Stimulated activated CD8-positive, alpha-beta memory T cell treated with anti-CD3 and anti-CD28 coated beads, Interleukin-4, amount 100 ng/mL, for 4 hours (primary cell): ENCODE measurements at regions not wholly inside any gene's neighbourhood (a gene's known extent, or its start where the extent isn't known, plus 50 kb on each side); places are given as distances from the start of the nearest gene placed in this dataset.

Experiments used
- DNase-seq, 2 donors: peaks; one replicate each; pipeline ENCODE4 v3.0.0-alpha.2; 2020; ENCODE audit warnings: low read depth in 2 of 2, low spot score in 1 of 2

DNA sequence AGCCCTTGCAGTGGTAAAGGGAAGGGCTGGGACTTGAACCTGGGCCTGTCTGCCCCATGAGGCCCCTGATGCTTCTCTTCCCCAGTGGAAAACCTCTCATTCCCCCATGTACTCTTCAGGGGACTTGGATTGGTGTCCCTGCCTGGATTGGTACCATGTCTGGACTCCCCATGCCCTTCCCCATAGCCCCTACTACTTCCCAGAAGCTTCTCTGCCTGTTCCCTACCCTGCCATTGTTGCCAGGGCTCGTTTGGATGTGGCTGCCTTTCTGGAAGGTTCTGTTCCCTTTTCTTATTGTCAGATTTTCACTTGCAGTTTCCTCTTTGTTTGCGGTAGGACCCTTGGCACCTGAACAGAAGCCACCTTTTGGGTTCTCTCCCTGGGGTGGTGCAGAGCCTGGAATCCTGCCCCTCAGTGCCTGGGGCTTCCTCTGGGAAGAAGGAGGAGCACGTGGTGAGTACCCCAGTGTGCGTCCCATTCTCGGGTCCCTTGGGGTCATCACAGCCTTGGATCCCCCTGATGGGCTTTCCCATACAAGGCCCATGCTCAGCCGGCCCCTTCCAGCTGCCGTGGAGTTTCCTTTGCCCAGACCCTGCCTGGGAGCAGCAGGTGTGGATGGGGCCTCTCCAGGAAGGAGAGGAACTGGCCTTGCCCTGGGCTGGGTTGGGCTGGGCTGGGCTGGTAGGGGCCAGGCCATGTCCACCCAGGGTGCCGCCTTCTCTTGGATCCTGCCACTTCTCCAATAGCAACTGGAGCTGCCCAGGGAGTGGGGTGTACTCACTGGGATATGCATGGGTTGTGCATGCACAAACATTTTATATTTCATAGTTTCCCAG, 281.1 kb downstream of the PTPRU start:
- DNase-seq, result no peak

- DNase-seq, result no peak
Measured at GRCh38 chr1:29516063-29516820, 279.9 kb downstream of the PTPRU start.

- DNase-seq, result no peak
Measured at GRCh38 chr1:29515170-29515955, 279.0 kb downstream of the PTPRU start.

DNA sequence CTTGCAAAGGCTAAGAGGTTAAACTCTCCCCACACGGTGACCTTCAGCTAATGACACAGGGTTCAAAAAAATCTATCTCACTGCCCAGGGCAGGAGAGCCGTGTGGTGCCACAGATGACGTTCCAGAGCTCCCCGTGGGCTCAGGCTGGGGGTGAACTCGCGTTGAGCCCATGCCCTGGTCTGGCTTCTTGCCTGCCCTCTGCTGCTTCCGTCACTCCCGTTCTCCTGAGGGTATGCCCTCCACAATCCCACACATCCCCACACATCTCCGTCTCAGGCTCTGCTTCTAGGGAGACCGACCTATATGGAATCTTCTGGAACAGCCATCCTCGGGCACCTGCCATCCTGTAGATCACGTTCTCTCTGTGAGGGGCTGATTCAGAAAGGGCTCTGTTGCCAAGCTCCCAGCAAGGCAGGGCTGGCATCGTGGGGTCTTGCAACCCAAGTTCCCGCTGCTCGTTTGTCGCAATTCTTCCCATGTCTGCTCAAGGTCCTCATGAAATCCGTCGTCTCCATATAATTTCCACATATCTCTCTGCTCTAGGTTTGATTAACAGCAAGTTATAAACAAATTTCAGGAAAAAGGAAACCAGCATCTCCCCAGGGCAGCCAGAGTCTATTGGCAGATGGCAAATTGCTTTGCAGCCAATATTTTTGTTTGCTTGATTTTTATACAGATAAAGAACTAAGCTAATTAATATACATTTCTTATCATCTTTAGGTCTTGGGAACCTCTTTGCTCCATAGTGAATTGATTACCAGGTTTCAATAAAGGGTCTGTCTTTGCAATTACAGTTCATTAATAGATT, 278.2 kb downstream of the PTPRU start:
- no peak for DNase-seq

DNA sequence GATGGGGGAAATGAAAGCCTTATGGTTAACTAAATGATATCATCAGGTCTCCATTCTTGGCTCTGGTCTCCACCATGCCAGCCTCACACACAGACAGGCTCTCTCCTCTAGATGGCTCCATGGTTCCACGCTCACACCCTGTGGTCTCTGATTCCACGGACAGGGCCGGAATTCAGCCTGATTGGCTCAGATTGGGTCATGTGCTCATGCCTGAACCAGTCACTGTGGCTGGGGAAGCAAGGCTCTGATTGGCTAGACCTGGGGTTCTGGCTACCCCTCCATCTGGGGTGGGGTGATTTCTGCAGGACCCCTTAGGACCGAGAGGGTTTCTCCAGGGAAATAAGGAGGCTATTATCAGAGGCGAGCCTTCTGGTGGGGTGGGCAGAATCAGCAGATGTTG, 277.0 kb downstream of the PTPRU start:
- no peak for DNase-seq

DNA sequence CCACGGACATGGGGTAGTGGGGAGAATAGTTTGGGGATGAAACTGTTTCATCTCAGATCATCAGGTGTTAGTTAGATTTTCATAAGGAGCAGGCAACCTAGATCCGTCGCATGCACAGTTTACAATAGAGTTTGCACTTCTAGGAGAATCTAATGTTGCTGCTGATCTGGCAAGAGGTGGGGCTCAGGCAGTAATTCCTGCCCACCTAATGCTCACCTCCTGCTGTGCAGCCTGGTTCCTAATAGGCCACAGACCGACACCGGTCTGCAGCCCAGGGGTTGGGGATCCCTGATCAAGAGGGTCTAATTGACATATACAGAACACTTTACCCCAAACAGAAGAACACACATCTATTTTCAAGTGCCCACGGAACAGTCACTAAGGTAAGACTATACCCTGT, 275.1 kb downstream of the PTPRU start:
- no peak for DNase-seq

DNA sequence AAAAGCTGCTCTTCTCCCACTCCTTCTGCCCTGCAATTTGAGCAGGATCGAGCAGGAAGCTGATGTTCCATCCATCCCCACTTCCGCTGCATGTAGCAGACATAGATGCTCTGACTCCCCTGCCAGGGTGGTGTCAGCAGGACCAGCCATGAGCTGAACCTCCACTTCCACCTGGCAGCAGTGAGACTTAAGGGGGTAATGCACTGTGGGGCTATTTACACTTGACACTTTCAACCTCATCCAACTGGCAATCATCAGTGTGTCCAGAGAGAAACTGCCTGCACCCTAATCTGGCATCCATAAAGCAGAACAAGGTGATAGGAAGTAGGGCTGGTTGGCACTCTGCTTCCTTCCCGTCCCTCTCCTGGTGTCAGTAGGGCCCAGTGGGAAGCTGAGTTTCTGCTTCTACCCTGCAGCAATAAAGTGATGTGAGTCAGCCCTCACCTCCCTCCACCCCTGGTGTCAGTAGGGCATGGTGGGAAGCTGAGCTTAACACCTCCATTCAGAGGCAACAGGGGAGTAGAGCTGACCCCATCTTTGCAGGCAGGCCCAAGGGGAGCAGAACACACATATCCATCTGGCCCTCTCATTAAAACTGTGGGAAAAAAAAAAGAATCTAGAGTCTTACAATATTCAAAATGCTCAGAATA, 272.3 kb downstream of the PTPRU start:
- DNase-seq, result no peak

- no peak for DNase-seq
Measured at GRCh38 chr1:29506678-29507225, 270.4 kb downstream of the PTPRU start.

DNA sequence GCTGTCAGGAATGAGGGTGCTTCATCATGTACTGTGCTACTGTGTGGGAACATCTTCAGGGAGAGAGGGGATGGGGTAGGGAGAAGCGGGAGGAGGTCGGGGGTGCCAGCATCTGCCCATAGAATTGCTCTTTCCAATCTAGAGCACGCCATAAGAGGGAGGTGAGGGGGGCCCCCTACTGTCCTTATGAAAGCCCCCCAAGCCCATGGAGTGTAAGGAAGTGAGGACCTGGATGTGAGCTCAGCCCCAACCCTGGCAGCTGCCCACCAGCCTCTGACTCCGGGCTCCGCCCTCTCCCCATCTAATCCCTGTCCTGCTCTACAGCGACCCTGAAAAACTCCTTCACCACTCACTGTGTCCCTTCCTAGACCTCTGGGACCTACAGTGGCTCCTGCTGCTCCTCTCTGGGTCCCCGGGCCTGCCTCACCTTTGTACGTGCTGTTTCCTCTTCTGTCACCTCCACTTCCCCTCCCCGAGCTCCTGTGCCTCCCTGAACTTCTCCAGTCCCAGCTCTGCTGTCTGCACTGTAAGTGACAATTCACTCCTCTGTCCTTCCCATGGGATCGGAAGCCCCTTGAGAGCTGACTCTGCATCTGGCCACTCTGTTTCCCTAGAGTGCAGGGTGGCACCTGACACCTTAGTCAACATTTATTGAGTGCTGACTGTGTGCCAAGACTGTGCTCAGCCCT, 269.4 kb downstream of the PTPRU start:
- DNase-seq, result no peak

GRCh38 chr1:29504709-29505410, 268.5 kb downstream of the PTPRU start:
- DNase-seq, result no peak

- DNase-seq, result no peak
Measured at GRCh38 chr1:29504196-29504595, 267.9 kb downstream of the PTPRU start.

- no peak for DNase-seq
Measured at GRCh38 chr1:29502911-29503840, 266.9 kb downstream of the PTPRU start.

DNA sequence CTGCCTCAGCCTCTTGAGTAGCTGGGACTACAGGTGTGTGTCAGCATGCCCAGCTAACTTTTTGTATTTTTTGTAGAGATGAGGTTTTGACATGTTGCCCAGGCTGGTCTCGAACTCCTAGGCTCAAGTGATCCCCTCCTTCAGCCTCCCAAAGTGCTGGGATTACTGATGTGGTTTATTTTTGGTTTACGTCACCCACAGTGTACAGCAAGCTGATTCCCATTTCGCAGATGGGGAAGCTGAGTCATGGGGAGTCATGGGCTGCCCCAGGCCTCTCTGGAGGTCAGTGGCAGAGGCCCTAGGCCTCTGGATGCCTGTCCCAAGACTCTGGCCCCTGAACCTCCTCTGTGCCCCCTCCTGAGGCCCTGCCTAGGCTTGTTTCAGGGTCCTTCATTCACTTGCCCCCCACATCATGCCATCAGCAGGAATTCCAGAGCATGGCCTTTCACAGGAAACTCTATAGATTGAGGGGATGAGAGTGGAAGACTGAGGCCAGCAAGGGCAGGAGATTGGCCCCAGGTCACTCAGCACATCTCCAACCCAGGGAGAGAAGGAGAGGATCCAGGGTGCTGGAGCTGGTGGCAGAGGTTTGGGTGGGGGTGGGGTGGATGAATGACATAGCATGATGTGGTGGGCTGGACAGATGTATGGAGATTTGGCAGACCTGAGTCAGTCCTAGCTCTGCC, 266.0 kb downstream of the PTPRU start:
- DNase-seq, result no peak

DNA sequence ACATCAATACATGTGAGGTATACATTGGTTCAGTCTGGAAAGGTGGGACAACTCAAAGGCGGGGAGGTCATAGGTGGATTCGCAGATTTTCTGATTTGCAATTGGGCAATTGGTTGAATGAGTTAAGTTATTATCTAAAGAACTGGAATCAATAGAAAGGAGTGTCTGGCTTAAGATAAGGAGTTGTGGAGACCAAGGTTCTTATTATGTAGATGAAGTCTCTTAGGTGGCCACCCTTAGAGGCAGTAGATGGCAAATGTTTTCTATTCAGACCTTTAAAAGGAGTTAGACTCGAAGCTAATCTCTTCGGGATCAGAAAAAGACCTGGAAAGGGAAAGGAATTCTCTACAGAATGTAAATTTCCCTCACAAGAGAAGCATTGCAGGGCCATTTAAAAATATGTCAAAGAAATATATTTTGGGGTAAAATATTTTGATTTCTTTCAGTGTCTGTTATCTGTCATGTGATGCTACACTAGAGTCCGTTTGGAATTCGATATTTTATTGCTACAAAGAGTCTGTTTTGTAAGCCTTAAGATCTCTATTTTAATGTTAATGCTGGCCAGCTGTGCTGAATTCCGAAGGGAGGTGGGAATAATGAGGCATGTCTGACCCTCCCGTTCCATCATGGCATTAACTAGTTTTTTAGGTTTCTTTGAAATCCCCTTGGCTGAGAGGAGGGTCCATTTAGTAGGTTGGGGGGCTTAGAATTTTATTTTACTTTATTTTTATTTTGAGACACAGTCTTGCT, 265.1 kb downstream of the PTPRU start:
- DNase-seq, result no peak

- no peak for DNase-seq
Measured at GRCh38 chr1:29500651-29501050, 264.3 kb downstream of the PTPRU start.

DNA sequence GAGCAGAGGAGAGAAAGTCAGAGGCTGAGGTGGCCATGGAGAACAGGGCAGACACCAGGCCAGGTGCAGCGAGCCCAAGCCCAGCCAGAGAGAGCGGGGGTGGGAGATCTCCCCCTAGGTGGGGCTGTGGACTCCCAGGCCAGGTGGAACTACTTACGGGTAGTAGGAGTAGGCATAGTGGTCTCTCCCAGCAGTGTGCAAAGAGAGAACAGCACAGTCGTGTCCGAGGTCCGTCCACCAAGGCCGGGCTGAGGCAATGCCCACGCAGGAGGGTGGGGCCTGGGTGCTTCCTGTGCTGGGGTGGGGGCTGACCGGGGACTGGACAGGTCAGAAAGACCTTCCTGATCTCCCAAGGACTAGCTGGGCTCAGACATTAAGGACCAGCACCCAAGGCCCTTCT, 263.7 kb downstream of the PTPRU start:
- no peak for DNase-seq
